H1 (cell line): ENCODE measurements at regions not wholly inside any gene's neighbourhood (a gene's known extent, or its start where the extent isn't known, plus 50 kb on each side); places are given as distances from the start of the nearest gene placed in this dataset.

Source experiments
- CTCF ChIA-PET: fragments of 300-600 bp; sonication (Branson Sonifier 250); formaldehyde crosslinking; loops from one replicate; lab custom pipeline; 2021; ENCODE audit not compliant: partially characterized antibody; lab: Charles Lee
- POLR2A ChIA-PET: fragments of 300-600 bp; sonication (Branson Sonifier 250); formaldehyde crosslinking; loops from one replicate; lab custom pipeline; 2021; ENCODE audit warnings: inconsistent platforms; ENCODE audit not compliant: partially characterized antibody; lab: Charles Lee
- DNase-seq, 2 experiments: peaks; one replicate each; pipeline versions ENCODE4 v3.0.0 to v3.0.0-alpha.2; 2010 to 2022; ENCODE audit warnings: low spot score in 2 of 2, low read depth in 1 of 2, mixed read lengths in 1 of 2
- FAIRE-seq: peaks from 2 replicates; lab custom pipeline; 2011; peaks lifted over from hg19 to GRCh38; lab: Jason Lieb, UNC
- H2AFZ ChIP-seq: 2 replicates; pipeline ENCODE4 v1.8.1; 2012; ENCODE audit warnings: low read length, inconsistent platforms
- H2AK5ac ChIP-seq: 2 replicates; pipeline ENCODE4 v1.6.1; 2013; ENCODE audit warnings: low read depth, low read length
- H2BK120ac ChIP-seq: replicated peaks from 2 replicates; pipeline ENCODE3; 2013; ENCODE audit warnings: low read depth, low read length, inconsistent platforms
- H2BK12ac ChIP-seq: 2 replicates; pipeline ENCODE4 v1.6.1; 2013; ENCODE audit warnings: low read depth, low read length
- H2BK15ac ChIP-seq: 2 replicates; pipeline ENCODE4 v1.6.1; 2013; ENCODE audit warnings: low read length
- H2BK20ac ChIP-seq: 2 replicates; pipeline ENCODE4 v1.6.1; 2013; ENCODE audit warnings: low read length
- H2BK5ac ChIP-seq: 2 replicates; pipeline ENCODE4 v1.6.1; 2013; ENCODE audit warnings: low read depth, low read length
- H3K14ac ChIP-seq: 2 replicates; pipeline ENCODE4 v1.6.1; 2013; ENCODE audit warnings: inconsistent platforms; ENCODE audit not compliant: insufficient read length
- H3K18ac ChIP-seq: 2 replicates; pipeline ENCODE4 v1.6.1; 2013; ENCODE audit warnings: low read length; ENCODE audit errors: extremely low read depth
- H3K23ac ChIP-seq: 2 replicates; pipeline ENCODE4 v1.6.1; 2013; ENCODE audit warnings: inconsistent platforms; ENCODE audit not compliant: insufficient read length
- H3K23me2 ChIP-seq: 2 replicates; pipeline ENCODE4 v1.6.1; 2013; ENCODE audit warnings: low read depth, low read length
- H3K27ac ChIP-seq: 2 replicates; pipeline ENCODE4 v1.6.1; 2011; ENCODE audit warnings: low read depth, low read length, inconsistent platforms
- H3K27me3 ChIP-seq, 4 experiments: replicated peaks in 1 of 4; 1 replicate in 1 of 4; 2 replicates in 3 of 4; pipeline versions ENCODE4 v1.6.1 to v1.8.1; 2011 to 2013; ENCODE audit warnings: low read length in 3 of 4, mild to moderate bottlenecking in 3 of 4, inconsistent platforms in 2 of 4, mixed read lengths in 2 of 4, moderate library complexity in 1 of 4; ENCODE audit not compliant: control insufficient read depth in 3 of 4, insufficient read depth in 3 of 4; ENCODE audit errors: extremely low read depth in 1 of 4
- H3K36me3 ChIP-seq, 4 experiments: 2 replicates each; pipeline versions ENCODE4 v1.6.1 to v1.8.1; 2011 to 2013; ENCODE audit warnings: mild to moderate bottlenecking in 4 of 4, low read length in 3 of 4, moderate library complexity in 2 of 4, control low read depth in 1 of 4, inconsistent platforms in 1 of 4; ENCODE audit not compliant: insufficient read depth in 4 of 4, control insufficient read depth in 2 of 4
- H3K4ac ChIP-seq: replicated peaks from 2 replicates; pipeline ENCODE3; 2013; ENCODE audit warnings: low read length, low read depth, mixed read lengths, inconsistent platforms; ENCODE audit not compliant: insufficient read length
- H3K4me1 ChIP-seq, 4 experiments: replicated peaks in 1 of 4; 1 replicate in 1 of 4; 2 replicates in 3 of 4; pipeline versions ENCODE4 v1.6.1 to v1.8.1; 2011 to 2013; ENCODE audit warnings: low read length in 3 of 4, inconsistent platforms in 2 of 4, mixed read lengths in 1 of 4; ENCODE audit not compliant: insufficient read depth in 4 of 4, control insufficient read depth in 3 of 4
- H3K4me2 ChIP-seq, 2 experiments: 2 replicates each; pipeline versions ENCODE4 v1.6.1 to v1.8.1; 2011 to 2013; ENCODE audit warnings: low read depth in 2 of 2, low read length in 2 of 2, control low read depth in 1 of 2, inconsistent platforms in 1 of 2, mild to moderate bottlenecking in 1 of 2; ENCODE audit not compliant: insufficient read depth in 1 of 2
- H3K4me3 ChIP-seq, 4 experiments: fragments of 200-600, 300-600 bp in 1 of 4; sonication (generic), shearing (Covaris generic), sonication (Bioruptor Twin) in 1 of 4; 2 replicates each; pipeline versions ENCODE4 v1.5.1 to v1.8.1; 2011 to 2016; ENCODE audit warnings: low read length in 4 of 4, low read depth in 3 of 4, control low read depth in 2 of 4, inconsistent platforms in 2 of 4, mild to moderate bottlenecking in 2 of 4, mixed read lengths in 1 of 4, moderate library complexity in 1 of 4; ENCODE audit not compliant: insufficient read depth in 2 of 4; ENCODE audit errors: extremely low read depth in 1 of 4
- H3K56ac ChIP-seq: replicated peaks from 2 replicates; pipeline ENCODE3; 2013; ENCODE audit warnings: low read depth, mild to moderate bottlenecking, mixed read lengths, low read length, inconsistent platforms; ENCODE audit not compliant: insufficient read length
- H3K79me1 ChIP-seq: 2 replicates; pipeline ENCODE4 v1.6.1; 2013; ENCODE audit warnings: low read depth, low read length, control low read depth
- H3K79me2 ChIP-seq, 2 experiments: 2 replicates each; pipeline versions ENCODE4 v1.6.1 to v1.8.1; 2012 to 2013; ENCODE audit warnings: low read length in 2 of 2, mild to moderate bottlenecking in 2 of 2, inconsistent platforms in 1 of 2; ENCODE audit not compliant: insufficient read depth in 2 of 2, control insufficient read depth in 1 of 2
- H3K9ac ChIP-seq, 4 experiments: replicated peaks in 1 of 4; 1 replicate in 1 of 4; 2 replicates in 3 of 4; pipeline versions ENCODE4 v1.6.1 to v1.8.1; 2011 to 2013; ENCODE audit warnings: low read depth in 3 of 4, low read length in 3 of 4, control low read depth in 2 of 4, mild to moderate bottlenecking in 2 of 4, moderate library complexity in 2 of 4, inconsistent platforms in 1 of 4; ENCODE audit errors: extremely low read depth in 1 of 4
- H3K9me3 ChIP-seq, 2 experiments: 2 replicates each; pipeline versions ENCODE4 v1.6.1 to v1.8.1; 2012 to 2013; ENCODE audit warnings: mild to moderate bottlenecking in 2 of 2, moderate library complexity in 2 of 2, control low read depth in 1 of 2, inconsistent platforms in 1 of 2, low read depth in 1 of 2, low read length in 1 of 2, mixed read lengths in 1 of 2; ENCODE audit not compliant: insufficient read depth in 2 of 2
- H4K20me1 ChIP-seq, 2 experiments: replicated peaks in 1 of 2; 2 replicates each; pipeline versions ENCODE3 to v1.8.1; 2011 to 2013; ENCODE audit warnings: inconsistent platforms in 2 of 2, low read length in 2 of 2, mild to moderate bottlenecking in 1 of 2; ENCODE audit not compliant: insufficient read depth in 2 of 2, control insufficient read depth in 1 of 2
- H4K5ac ChIP-seq: 2 replicates; pipeline ENCODE4 v1.6.1; 2013; ENCODE audit warnings: low read length, low read depth, mixed read lengths, inconsistent platforms; ENCODE audit not compliant: insufficient read length
- H4K8ac ChIP-seq: 2 replicates; pipeline ENCODE4 v1.8.0; 2013; ENCODE audit warnings: mild to moderate bottlenecking, moderate library complexity, low read length, inconsistent platforms; ENCODE audit not compliant: insufficient read depth; ENCODE audit errors: extremely low read depth
- H4K91ac ChIP-seq: replicated peaks from 2 replicates; pipeline ENCODE3; 2013; ENCODE audit warnings: low read length, mixed read lengths, inconsistent platforms; ENCODE audit not compliant: insufficient read length
- JUN ChIP-seq: IDR thresholded peaks from 2 replicates; pipeline ENCODE4 v1.6.1; 2011; ENCODE audit warnings: low read depth, mild to moderate bottlenecking, improper control_type of control experiment, low read length
- KDM4A ChIP-seq: IDR thresholded peaks from one replicate; pipeline ENCODE4 v1.7.1; 2012; ENCODE audit warnings: low read depth, mild to moderate bottlenecking, moderate library complexity, low read length, inconsistent platforms; ENCODE audit not compliant: severe bottlenecking
- whole genome bisulfite sequencing, 2 experiments: shearing (Covaris generic) in 1 of 2; methylation state at CpG; one replicate each; pipeline versions ENCODE4 v1.1.6 to v1.1.7; 2013 to 2015; ENCODE audit warnings: low lambda C conversion rate in 2 of 2, mixed read lengths in 2 of 2, inconsistent platforms in 1 of 2, low coverage in 1 of 2, missing lambda C conversion rate in 1 of 2; ENCODE audit not compliant: insufficient replicate concordance in 2 of 2, insufficient coverage in 1 of 2, insufficient read length in 1 of 2; ENCODE audit errors: extremely low coverage in 1 of 2, missing lambda C conversion rate in 1 of 2; 5-methylcytosine and 5-hydroxymethylcytosine counted together

DNA sequence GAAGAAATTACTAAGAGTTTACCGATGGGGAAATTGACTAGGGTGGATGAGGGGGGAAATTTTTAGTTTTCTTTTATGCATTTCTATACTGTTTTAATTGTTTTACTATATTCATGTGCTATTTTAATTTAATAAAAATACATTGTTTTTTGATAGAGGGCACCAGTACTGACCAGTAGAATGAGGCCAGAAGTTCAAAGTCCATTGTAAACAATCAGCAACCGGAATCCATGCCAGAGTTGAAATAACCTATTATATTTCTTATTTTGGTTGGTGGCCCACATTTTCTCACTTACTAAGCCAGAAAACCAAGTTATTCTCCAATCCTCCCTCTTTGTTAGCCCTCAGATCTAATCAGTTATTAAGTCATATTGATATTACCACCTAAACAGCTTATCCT, 595.9 kb downstream of the SMARCA1 start (continued):
- TF ChIP-seq KDM4A: no peak

DNA sequence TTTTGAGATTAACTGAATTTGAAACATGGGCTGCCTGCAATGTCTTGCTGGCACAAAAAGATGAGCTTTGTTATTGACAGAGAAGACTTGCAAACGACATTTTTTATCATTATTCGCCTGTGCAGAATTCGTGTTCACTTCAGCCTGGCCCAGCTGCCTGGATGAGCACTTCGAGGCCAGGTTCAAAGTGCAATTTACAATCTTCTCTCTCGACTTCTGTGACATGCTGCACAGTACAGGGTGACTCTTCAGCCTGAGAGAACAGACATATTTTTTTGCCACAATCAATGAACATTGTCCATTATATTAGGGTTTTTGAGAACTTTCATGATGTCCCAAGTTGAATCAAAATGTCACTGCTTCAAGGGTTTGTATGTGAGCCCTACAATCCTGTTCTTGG, 616.5 kb downstream of the SMARCA1 start:
- Histone ChIP-seq H2BK5ac (no peak overlapping the region), H2BK120ac (no peak overlapping the region), H4K8ac (no peak overlapping the region), H2AK5ac (no peak overlapping the region), H3K23ac (no peak overlapping the region), H2BK12ac (no peak overlapping the region), H3K4me2 (no peak overlapping the region), H3K4me3 (no peak overlapping the region), H4K91ac (no peak overlapping the region), H3K4ac (no peak overlapping the region), H3K14ac (no peak overlapping the region), H2AFZ (no peak overlapping the region), H2BK20ac (no peak overlapping the region), H3K9ac (no peak overlapping the region), H3K79me2 (no peaks in the 10 kb centered on the region), H2BK15ac (no peak overlapping the region), H3K36me3 (no peaks in the 10 kb centered on the region), H4K20me1 (no peaks in the 10 kb centered on the region), H3K18ac (no peak overlapping the region), H4K5ac (no peak overlapping the region), H3K27me3 (no peaks in the 10 kb centered on the region), H3K4me1 (no peaks in the 10 kb centered on the region), H3K9me3 (no peaks in the 10 kb centered on the region), H3K27ac (no peak overlapping the region), H3K23me2 (no peaks in the 10 kb centered on the region), H3K56ac (no peak overlapping the region), H3K79me1 (no peaks in the 10 kb centered on the region)
- FAIRE-seq (no peak), DNase-seq (no peak)
- 76% methylated on average over 5 of the region's 5 CpGs; no CpG with 5 or more reads in 1 of the 2 experiments for WGBS, 2 experiments
- POLR2A ChIA-PET: no interaction called here
- CTCF ChIA-PET: no interaction called here
- no peak for TF ChIP-seq JUN
